ENCODE measurements at regions not wholly inside any gene's neighbourhood (a gene's known extent, or its start where the extent isn't known, plus 50 kb on each side); places are given as distances from the start of the nearest gene placed in this dataset.

DNA sequence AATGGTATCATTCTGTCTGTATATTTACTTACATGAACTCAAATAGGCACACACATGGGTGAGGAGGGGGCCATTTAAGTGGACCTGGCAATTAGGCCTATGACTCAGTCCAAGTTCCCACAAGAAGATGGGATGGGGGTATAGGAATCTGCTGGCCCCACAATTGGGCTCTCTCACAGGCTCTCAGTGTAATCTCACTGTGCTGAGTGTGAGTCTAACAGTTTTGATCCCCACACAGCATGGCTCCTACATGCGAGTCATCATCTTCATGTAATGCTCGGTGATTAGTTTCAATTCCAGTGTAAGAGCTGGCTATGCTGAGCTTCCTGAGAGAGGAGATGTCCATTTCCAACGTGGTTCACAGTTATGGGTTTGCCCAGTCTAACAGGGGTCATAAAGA is 114.0 kb downstream of the GATA6 start:
- no peak for TF ChIP-seq CTCF (IDR thresholded peaks at IDR 0.05)
- H3K4me1 Mint-ChIP-seq (ENCODE audit: unreplicated experiment) = peaks cover 13% of the 10 kb centered on the region
- H3K4me3 Mint-ChIP-seq (ENCODE audit: unreplicated experiment) = no peak overlapping the region
- H3K27ac Mint-ChIP-seq (ENCODE audit: unreplicated experiment) = peak overlapping the region; percentile 62
- H3K27me3 Mint-ChIP-seq (ENCODE audit: unreplicated experiment) = no peaks in the 10 kb centered on the region
- DNase-seq (ENCODE audit: extremely low spot score, unreplicated experiment) = no peak
- H3K9me3 Mint-ChIP-seq (ENCODE audit: unreplicated experiment) = peaks cover 3% of the 10 kb centered on the region
- no peaks in the 10 kb centered on the region for H3K36me3 Mint-ChIP-seq (ENCODE audit: unreplicated experiment)

- H3K4me3 Mint-ChIP-seq (ENCODE audit: unreplicated experiment) = no peak overlapping the region
- H3K27ac Mint-ChIP-seq (ENCODE audit: unreplicated experiment) = peak overlapping the region; percentile 62
- TF ChIP-seq CTCF (IDR thresholded peaks at IDR 0.05) = no peak
- H3K36me3 Mint-ChIP-seq (ENCODE audit: unreplicated experiment) = no peaks in the 10 kb centered on the region
- H3K9me3 Mint-ChIP-seq (ENCODE audit: unreplicated experiment) = no peaks in the 10 kb centered on the region
- peaks cover 13% of the 10 kb centered on the region for H3K4me1 Mint-ChIP-seq (ENCODE audit: unreplicated experiment)
- no peak for DNase-seq (ENCODE audit: extremely low spot score, unreplicated experiment)
- H3K27me3 Mint-ChIP-seq (ENCODE audit: unreplicated experiment) = no peaks in the 10 kb centered on the region
Observed at GRCh38 chr18:22283116-22283395, 113.7 kb downstream of the GATA6 start.

DNA sequence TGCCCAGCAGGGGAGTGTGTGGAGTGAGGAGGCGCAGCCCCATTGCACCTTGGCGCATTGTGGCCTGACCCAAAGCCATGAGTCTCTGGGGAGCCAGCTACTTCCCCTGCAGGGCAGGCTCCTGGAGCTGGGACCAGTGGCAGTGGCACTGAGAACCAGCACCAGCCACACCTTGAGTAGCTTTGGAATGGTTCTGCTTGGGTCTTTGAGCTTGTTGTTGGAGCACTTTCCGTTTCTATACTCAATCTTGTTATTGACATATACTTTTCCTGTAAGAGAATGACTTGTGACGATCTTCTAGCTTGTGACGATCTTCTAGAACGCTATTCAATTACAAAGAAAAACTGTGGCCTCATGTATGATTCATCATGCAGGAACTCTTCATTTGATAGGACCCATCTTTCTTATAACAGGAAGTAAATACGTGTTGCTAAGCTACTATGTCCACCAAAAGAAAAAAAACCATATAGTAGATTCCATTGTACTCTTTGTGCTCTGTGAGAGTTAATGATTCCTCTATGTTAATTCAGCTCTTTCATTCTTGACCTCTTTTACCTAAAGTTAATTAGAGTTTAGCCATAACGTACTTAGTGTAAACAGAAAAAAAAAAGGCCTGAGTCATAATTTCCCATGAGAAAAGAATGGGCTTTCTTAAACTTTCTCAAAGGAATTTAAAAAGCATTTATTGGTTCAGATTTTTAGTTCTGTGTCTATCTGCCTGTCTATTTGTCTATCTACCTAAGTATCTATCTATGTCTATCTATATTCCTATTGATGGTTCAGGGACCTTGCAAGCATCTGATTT is 113.1 kb downstream of the GATA6 start:
- H3K4me3 Mint-ChIP-seq (ENCODE audit: unreplicated experiment) = no peak overlapping the region
- H3K36me3 Mint-ChIP-seq (ENCODE audit: unreplicated experiment) = no peaks in the 10 kb centered on the region
- no peak for DNase-seq (ENCODE audit: extremely low spot score, unreplicated experiment)
- H3K27ac Mint-ChIP-seq (ENCODE audit: unreplicated experiment) = peak overlapping the region; percentile 62
- H3K27me3 Mint-ChIP-seq (ENCODE audit: unreplicated experiment) = no peaks in the 10 kb centered on the region
- no peak for TF ChIP-seq CTCF (IDR thresholded peaks at IDR 0.05)
- peaks cover 13% of the 10 kb centered on the region for H3K4me1 Mint-ChIP-seq (ENCODE audit: unreplicated experiment)
- H3K9me3 Mint-ChIP-seq (ENCODE audit: unreplicated experiment) = no peaks in the 10 kb centered on the region

DNA sequence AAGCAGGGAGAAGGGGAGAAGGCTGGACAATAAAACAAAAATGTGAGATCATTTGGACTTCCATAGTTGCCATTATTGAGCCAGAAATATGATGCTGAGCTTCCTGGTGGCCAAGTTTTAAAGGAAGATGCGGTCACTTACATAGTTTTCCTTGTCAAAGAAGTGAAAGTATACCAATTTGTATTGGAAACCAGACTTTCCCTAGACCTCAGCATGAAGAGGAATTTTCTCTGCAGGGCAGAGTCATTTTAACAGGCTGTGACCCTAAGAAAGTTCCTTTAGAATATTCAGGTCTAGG is 111.0 kb downstream of the GATA6 start:
- Mint-ChIP-seq H3K4me3 (ENCODE audit: unreplicated experiment) (no peak overlapping the region), H3K9me3 (ENCODE audit: unreplicated experiment) (no peaks in the 10 kb centered on the region), H3K27ac (ENCODE audit: unreplicated experiment) (no peak overlapping the region), H3K36me3 (ENCODE audit: unreplicated experiment) (no peaks in the 10 kb centered on the region), H3K27me3 (ENCODE audit: unreplicated experiment) (no peaks in the 10 kb centered on the region), H3K4me1 (ENCODE audit: unreplicated experiment) (peaks cover 11% of the 10 kb centered on the region)
- DNase-seq (ENCODE audit: extremely low spot score, unreplicated experiment) = no peak
- TF ChIP-seq CTCF (IDR thresholded peaks at IDR 0.05) = no peak

- TF ChIP-seq CTCF (IDR thresholded peaks at IDR 0.05) = no peak
- H3K4me1 Mint-ChIP-seq (ENCODE audit: unreplicated experiment) = peaks cover 11% of the 10 kb centered on the region
- H3K9me3 Mint-ChIP-seq (ENCODE audit: unreplicated experiment) = no peaks in the 10 kb centered on the region
- DNase-seq (ENCODE audit: extremely low spot score, unreplicated experiment) = no peak
- H3K27me3 Mint-ChIP-seq (ENCODE audit: unreplicated experiment) = no peaks in the 10 kb centered on the region
- H3K27ac Mint-ChIP-seq (ENCODE audit: unreplicated experiment) = no peak overlapping the region
- no peaks in the 10 kb centered on the region for H3K36me3 Mint-ChIP-seq (ENCODE audit: unreplicated experiment)
- H3K4me3 Mint-ChIP-seq (ENCODE audit: unreplicated experiment) = no peak overlapping the region
Observed at GRCh38 chr18:22279741-22280452, 110.5 kb downstream of the GATA6 start.

Data from osteocyte (in vitro differentiated cells).